ENCODE measurements at regions not wholly inside any gene's neighbourhood (a gene's known extent, or its start where the extent isn't known, plus 50 kb on each side); places are given as distances from the start of the nearest gene placed in this dataset.

- TF ChIP-seq CTCF (IDR thresholded peaks at IDR 0.05; ENCODE audit: borderline replicate concordance, extremely low read depth, low read length, poor library complexity, severe bottlenecking), result no peak
- no peak for TF ChIP-seq EZH2 (IDR thresholded peaks at IDR 0.05; ENCODE audit: borderline replicate concordance, low read depth, low read length, severe bottlenecking)
- no peak overlapping the region for H3K4me2 ChIP-seq (ENCODE audit: insufficient read depth, low read length)
- H3K9me3 ChIP-seq (ENCODE audit: insufficient read depth, low read length, severe bottlenecking), result no peaks in the 10 kb centered on the region
- ATAC-seq (ENCODE audit: insufficient read depth, low read depth) (no peak), DNase-seq (no peak)
- H3K79me2 ChIP-seq (ENCODE audit: insufficient read depth, low read length), result no peaks in the 10 kb centered on the region
- H3K4me1 ChIP-seq (ENCODE audit: insufficient read depth, low read length), result no peaks in the 10 kb centered on the region
- H3K36me3 ChIP-seq (ENCODE audit: insufficient read depth, low read length), result no peaks in the 10 kb centered on the region
- no peak overlapping the region for H3K9ac ChIP-seq (ENCODE audit: low read depth, low read length)
- H3K27me3 ChIP-seq (ENCODE audit: insufficient read depth, low read length, poor library complexity), result no peaks in the 10 kb centered on the region
- H4K20me1 ChIP-seq (ENCODE audit: insufficient read depth, low read length), result no peaks in the 10 kb centered on the region
- H2AFZ ChIP-seq (ENCODE audit: low read depth, low read length), result no peak overlapping the region
- H3K27ac ChIP-seq (ENCODE audit: low read length), result no peak overlapping the region
- H3K4me3 ChIP-seq (ENCODE audit: low read depth in 1 of 2, low read length in 2 of 2), result no peak overlapping the region
Observed at GRCh38 chr1:195082183-195082582, 1526.1 kb downstream of the KCNT2 start.

GRCh38 chr1:195076682-195077081 is 1531.6 kb downstream of the KCNT2 start:
- Histone ChIP-seq H3K9me3 (ENCODE audit: insufficient read depth, low read length, severe bottlenecking) (no peaks in the 10 kb centered on the region), H3K4me3 (ENCODE audit: low read depth in 1 of 2, low read length in 2 of 2) (no peak overlapping the region), H3K27me3 (ENCODE audit: insufficient read depth, low read length, poor library complexity) (no peaks in the 10 kb centered on the region), H3K79me2 (ENCODE audit: insufficient read depth, low read length) (no peaks in the 10 kb centered on the region), H3K4me2 (ENCODE audit: insufficient read depth, low read length) (no peak overlapping the region), H4K20me1 (ENCODE audit: insufficient read depth, low read length) (no peaks in the 10 kb centered on the region), H3K9ac (ENCODE audit: low read depth, low read length) (no peak overlapping the region), H3K4me1 (ENCODE audit: insufficient read depth, low read length) (no peaks in the 10 kb centered on the region), H2AFZ (ENCODE audit: low read depth, low read length) (no peak overlapping the region), H3K27ac (ENCODE audit: low read length) (no peak overlapping the region), H3K36me3 (ENCODE audit: insufficient read depth, low read length) (no peaks in the 10 kb centered on the region)
- DNase-seq (no peak), ATAC-seq (ENCODE audit: insufficient read depth, low read depth) (no peak)
- no peak for TF ChIP-seq EZH2 (IDR thresholded peaks at IDR 0.05; ENCODE audit: borderline replicate concordance, low read depth, low read length, severe bottlenecking)
- TF ChIP-seq CTCF (IDR thresholded peaks at IDR 0.05; ENCODE audit: borderline replicate concordance, extremely low read depth, low read length, poor library complexity, severe bottlenecking), result no peak

GRCh38 chr1:195075973-195076372 is 1532.3 kb downstream of the KCNT2 start:
- H2AFZ ChIP-seq (ENCODE audit: low read depth, low read length), result no peak overlapping the region
- H3K79me2 ChIP-seq (ENCODE audit: insufficient read depth, low read length), result no peaks in the 10 kb centered on the region
- H3K36me3 ChIP-seq (ENCODE audit: insufficient read depth, low read length), result no peaks in the 10 kb centered on the region
- H3K9me3 ChIP-seq (ENCODE audit: insufficient read depth, low read length, severe bottlenecking), result no peaks in the 10 kb centered on the region
- H4K20me1 ChIP-seq (ENCODE audit: insufficient read depth, low read length), result no peaks in the 10 kb centered on the region
- no peak for ATAC-seq (ENCODE audit: insufficient read depth, low read depth)
- H3K4me1 ChIP-seq (ENCODE audit: insufficient read depth, low read length), result no peaks in the 10 kb centered on the region
- H3K4me2 ChIP-seq (ENCODE audit: insufficient read depth, low read length), result no peak overlapping the region
- no peak for TF ChIP-seq CTCF (IDR thresholded peaks at IDR 0.05; ENCODE audit: borderline replicate concordance, extremely low read depth, low read length, poor library complexity, severe bottlenecking)
- no peaks in the 10 kb centered on the region for H3K27me3 ChIP-seq (ENCODE audit: insufficient read depth, low read length, poor library complexity)
- DNase-seq, result no peak
- no peak overlapping the region for H3K9ac ChIP-seq (ENCODE audit: low read depth, low read length)
- no peak overlapping the region for H3K4me3 ChIP-seq (ENCODE audit: low read depth in 1 of 2, low read length in 2 of 2)
- no peak overlapping the region for H3K27ac ChIP-seq (ENCODE audit: low read length)

GRCh38 chr1:195071461-195071860 is 1536.8 kb downstream of the KCNT2 start:
- no peaks in the 10 kb centered on the region for H4K20me1 ChIP-seq (ENCODE audit: insufficient read depth, low read length)
- ATAC-seq (ENCODE audit: insufficient read depth, low read depth), result no peak

More at GRCh38 chr1:195071461-195071860, 1536.8 kb downstream of the KCNT2 start:
- H3K4me3 ChIP-seq (ENCODE audit: low read depth in 1 of 2, low read length in 2 of 2), result no peak overlapping the region
- no peak for TF ChIP-seq CTCF (IDR thresholded peaks at IDR 0.05; ENCODE audit: borderline replicate concordance, extremely low read depth, low read length, poor library complexity, severe bottlenecking)
- no peak for TF ChIP-seq EZH2 (IDR thresholded peaks at IDR 0.05; ENCODE audit: borderline replicate concordance, low read depth, low read length, severe bottlenecking)
- H3K4me1 ChIP-seq (ENCODE audit: insufficient read depth, low read length), result no peaks in the 10 kb centered on the region
- no peaks in the 10 kb centered on the region for H3K36me3 ChIP-seq (ENCODE audit: insufficient read depth, low read length)
- no peak overlapping the region for H3K9ac ChIP-seq (ENCODE audit: low read depth, low read length)
- H3K79me2 ChIP-seq (ENCODE audit: insufficient read depth, low read length), result no peaks in the 10 kb centered on the region
- no peaks in the 10 kb centered on the region for H3K27me3 ChIP-seq (ENCODE audit: insufficient read depth, low read length, poor library complexity)
- no peaks in the 10 kb centered on the region for H3K9me3 ChIP-seq (ENCODE audit: insufficient read depth, low read length, severe bottlenecking)
- H2AFZ ChIP-seq (ENCODE audit: low read depth, low read length), result no peak overlapping the region
- DNase-seq, result no peak
- H3K27ac ChIP-seq (ENCODE audit: low read length), result no peak overlapping the region
- H3K4me2 ChIP-seq (ENCODE audit: insufficient read depth, low read length), result no peak overlapping the region
